ENCODE measurements at regions not wholly inside any gene's neighbourhood (a gene's known extent, or its start where the extent isn't known, plus 50 kb on each side); places are given as distances from the start of the nearest gene placed in this dataset.

- intact Hi-C loops (cut with DNase I) = no loop called here
- no peak for DNase-seq (ENCODE audit: missing footprints)
- ATAC-seq = no peak
These were observed 393.4 kb upstream of the IRX4 start for GRCh38 chr5:2276101-2276500.

GRCh38 chr5:2272755-2273154 is 390.0 kb upstream of the IRX4 start:
- DNase-seq (ENCODE audit: missing footprints) (no peak), ATAC-seq (no peak)
- intact Hi-C loops (cut with DNase I) = no loop called here

- ATAC-seq (no peak), DNase-seq (ENCODE audit: missing footprints) (no peak)
These were observed 389.3 kb upstream of the IRX4 start for GRCh38 chr5:2272039-2272438.

GRCh38 chr5:2271316-2271715 is 388.6 kb upstream of the IRX4 start:
- DNase-seq (ENCODE audit: missing footprints) (no peak), ATAC-seq (no peak)
- intact Hi-C loops (cut with DNase I) = no loop called here

More at GRCh38 chr5:2272039-2272438, 389.3 kb upstream of the IRX4 start:
- intact Hi-C loops (cut with DNase I) = no loop called here

- intact Hi-C loops (cut with DNase I) = no loop called here
- DNase-seq (ENCODE audit: missing footprints) = no peak
- no peak for ATAC-seq
These were observed 387.7 kb upstream of the IRX4 start for GRCh38 chr5:2270467-2270866.

- ATAC-seq (no peak), DNase-seq (ENCODE audit: missing footprints) (no peak)
- intact Hi-C loops (cut with DNase I) = no loop called here
These were observed 386.9 kb upstream of the IRX4 start for GRCh38 chr5:2269656-2270055.

GRCh38 chr5:2267991-2268390 is 385.3 kb upstream of the IRX4 start:
- no peak for DNase-seq (ENCODE audit: missing footprints)
- intact Hi-C loops (cut with DNase I) = no loop called here
- ATAC-seq = no peak

- intact Hi-C loops (cut with DNase I) = no loop called here
- DNase-seq (ENCODE audit: missing footprints) (no peak), ATAC-seq (no peak)
These were observed 384.0 kb upstream of the IRX4 start for GRCh38 chr5:2266641-2267240.

GRCh38 chr5:2265341-2265740 is 382.6 kb upstream of the IRX4 start:
- DNase-seq (ENCODE audit: missing footprints) = no peak
- intact Hi-C loops (cut with DNase I) = no loop called here
- ATAC-seq = no peak

GRCh38 chr5:2263763-2264162 is 381.0 kb upstream of the IRX4 start:
- intact Hi-C loops (cut with DNase I) = no loop called here
- DNase-seq (ENCODE audit: missing footprints) = no peak
- no peak for ATAC-seq

GRCh38 chr5:2262620-2263019 is 379.9 kb upstream of the IRX4 start:
- no peak for DNase-seq (ENCODE audit: missing footprints)
- ATAC-seq = no peak
- intact Hi-C loops (cut with DNase I) = no loop called here

GRCh38 chr5:2261004-2261703 is 378.4 kb upstream of the IRX4 start:
- DNase-seq (ENCODE audit: missing footprints) (no peak), ATAC-seq (no peak)
- intact Hi-C loops (cut with DNase I) = no loop called here

- ATAC-seq (no peak), DNase-seq (ENCODE audit: missing footprints) (no peak)
- intact Hi-C loops (cut with DNase I) = no loop called here
These were observed 377.7 kb upstream of the IRX4 start for GRCh38 chr5:2260211-2261003.

GRCh38 chr5:2259494-2260107 is 376.9 kb upstream of the IRX4 start:
- ATAC-seq (no peak), DNase-seq (ENCODE audit: missing footprints) (no peak)
- intact Hi-C loops (cut with DNase I) = no loop called here

- ATAC-seq (no peak), DNase-seq (ENCODE audit: missing footprints) (no peak)
- intact Hi-C loops (cut with DNase I) = no loop called here
These were observed 376.1 kb upstream of the IRX4 start for GRCh38 chr5:2258861-2259260.

- ATAC-seq = no peak
- intact Hi-C loops (cut with DNase I) = no loop called here
These were observed 374.9 kb upstream of the IRX4 start for GRCh38 chr5:2257326-2258244.

GRCh38 chr5:2256691-2257280 is 374.1 kb upstream of the IRX4 start:
- intact Hi-C loops (cut with DNase I) = no loop called here
- no peak for ATAC-seq
- no peak for DNase-seq (ENCODE audit: missing footprints)

More at GRCh38 chr5:2257326-2258244, 374.9 kb upstream of the IRX4 start:
- DNase-seq (ENCODE audit: missing footprints) = no peak

- no peak for DNase-seq (ENCODE audit: missing footprints)
- intact Hi-C loops (cut with DNase I) = no loop called here
- ATAC-seq = no peak
These were observed 373.4 kb upstream of the IRX4 start for GRCh38 chr5:2255915-2256690.

Measured in Right ventricle myocardium inferior (tissue), 1 donor.